Left cardiac atrium (tissue), 4 donors: ENCODE measurements at regions not wholly inside any gene's neighbourhood (a gene's known extent, or its start where the extent isn't known, plus 50 kb on each side); places are given as distances from the start of the nearest gene placed in this dataset.

Source experiments
- ATAC-seq, 2 donors: fragments of 200-7000 bp; cut with Tn5 transposase; one replicate each; pipeline ENCODE4 v1.9.1; 2020; ENCODE audit warnings: mild to moderate bottlenecking in 2 of 2, moderate library complexity in 2 of 2
- DNase-seq: peaks from one replicate; pipeline ENCODE4 v3.0.0-alpha.2; 2020
- intact Hi-C, 2 donors: fragments of 100-400 bp; cut with DNase I; formaldehyde crosslinking; loops; one replicate each; pipeline versions ENCODE4 v1.14.1 to v1.15.1; 2022 to 2023
- donor health status: DM: no; HTN: yes; CAD: no.
- donor health status: DM: no; HTN: yes; CAD: no; lungs with severe emphysema.
- donor health status: DM: yes; HTN: yes; CAD: no.
- donor health status: Dilated cardiomyopathy.

DNA sequence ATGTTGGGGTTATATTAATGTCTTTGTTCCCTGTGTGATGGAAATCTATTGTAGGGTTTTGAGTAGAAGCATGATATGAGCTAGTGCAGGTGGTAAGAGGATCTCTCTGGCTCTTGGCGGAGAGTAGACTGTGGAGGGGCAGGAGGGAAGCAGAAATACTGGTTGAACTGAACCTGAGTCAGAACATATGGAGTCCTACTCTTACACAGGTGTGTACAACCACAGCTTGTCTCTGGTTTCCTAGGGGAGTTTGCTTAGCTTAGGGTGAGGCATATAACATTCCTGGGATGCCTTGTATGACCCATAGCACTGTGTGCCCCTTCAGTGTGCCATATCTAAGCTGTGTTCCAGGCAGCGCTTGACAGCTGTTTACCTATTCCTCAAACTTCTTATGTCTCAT, 97.3 kb upstream of the GCFC2 start:
- ATAC-seq = no peak
- DNase-seq = no peak
- intact Hi-C loops = no loop called here

DNA sequence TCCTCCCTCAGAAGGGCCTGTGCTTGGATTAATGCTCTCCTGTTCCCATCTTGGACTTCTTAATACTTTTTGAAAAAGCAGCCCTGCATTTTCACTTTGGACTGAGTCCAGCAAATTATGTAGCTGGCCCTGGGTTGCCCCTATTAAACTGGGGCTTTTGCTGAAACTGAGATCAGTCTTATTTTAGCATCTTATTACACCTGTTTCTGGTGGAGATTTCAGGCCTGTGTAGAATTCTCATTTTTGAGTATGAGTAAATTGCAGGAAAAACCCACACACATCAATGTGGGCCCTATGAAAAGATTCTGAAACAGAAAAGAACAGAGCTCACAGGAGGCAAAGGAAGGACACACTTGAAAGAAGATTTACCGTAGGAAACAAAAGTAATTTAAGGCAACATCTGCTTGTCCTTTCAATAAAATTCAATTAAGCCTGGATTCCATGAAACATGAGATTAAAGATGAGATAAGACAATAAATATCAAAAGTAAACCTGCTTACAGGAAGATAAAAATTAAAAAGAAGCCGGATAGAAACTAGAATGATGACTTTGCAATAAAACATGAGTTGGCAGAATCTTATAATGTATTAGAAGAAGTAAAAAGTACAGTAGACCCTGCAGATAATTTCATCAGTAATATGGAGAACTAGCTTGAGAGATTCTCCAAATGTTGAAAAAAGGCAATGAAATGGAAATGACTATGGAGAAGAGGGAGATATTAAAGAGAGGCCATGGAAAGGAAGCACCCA, 90.7 kb upstream of the GCFC2 start:
- ATAC-seq (no peak), DNase-seq (no peak)
- intact Hi-C loops = no loop called here

DNA sequence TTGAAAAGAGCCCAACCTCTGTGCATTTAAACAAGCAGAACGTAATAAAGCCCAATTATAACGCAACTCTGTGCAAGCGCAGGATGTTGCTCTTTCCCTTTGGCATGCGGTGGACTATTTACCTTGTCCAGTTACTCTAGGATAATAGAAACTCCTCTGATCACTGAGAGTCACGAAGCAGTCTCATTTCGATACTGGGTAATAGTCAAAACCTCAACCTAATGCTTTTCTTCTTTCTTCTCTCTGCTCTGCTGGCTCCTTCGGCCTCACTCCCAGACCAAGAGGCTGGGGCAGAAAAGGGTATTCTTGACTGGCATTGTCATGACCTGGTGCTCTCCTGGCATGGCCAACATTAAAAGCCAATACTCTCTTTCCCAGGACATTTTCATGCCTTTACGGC, 89.7 kb upstream of the GCFC2 start:
- DNase-seq (no peak), ATAC-seq (no peak)
- intact Hi-C loops = no loop called here

DNA sequence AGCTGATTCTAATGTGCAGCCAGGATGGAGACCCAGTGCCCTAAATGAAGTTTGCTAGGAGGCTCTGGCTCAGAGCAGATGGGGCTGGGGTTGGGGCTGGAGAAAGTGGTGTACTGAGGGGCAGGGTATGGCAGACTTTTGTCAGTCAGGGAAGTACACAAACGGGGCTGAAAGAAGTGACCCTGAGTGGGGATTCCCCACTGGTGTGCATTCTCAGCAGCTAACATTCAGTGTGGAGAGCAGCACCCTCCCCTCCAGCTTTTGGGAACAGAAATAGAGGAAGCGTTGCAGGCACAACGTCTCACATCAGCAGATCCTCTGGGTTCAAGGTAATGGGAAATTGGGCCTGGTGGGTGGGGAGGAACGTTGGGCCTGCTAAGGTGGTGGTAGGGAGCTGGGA, 89.1 kb upstream of the GCFC2 start:
- DNase-seq = no peak
- intact Hi-C loops = no loop called here
- ATAC-seq = no peak

DNA sequence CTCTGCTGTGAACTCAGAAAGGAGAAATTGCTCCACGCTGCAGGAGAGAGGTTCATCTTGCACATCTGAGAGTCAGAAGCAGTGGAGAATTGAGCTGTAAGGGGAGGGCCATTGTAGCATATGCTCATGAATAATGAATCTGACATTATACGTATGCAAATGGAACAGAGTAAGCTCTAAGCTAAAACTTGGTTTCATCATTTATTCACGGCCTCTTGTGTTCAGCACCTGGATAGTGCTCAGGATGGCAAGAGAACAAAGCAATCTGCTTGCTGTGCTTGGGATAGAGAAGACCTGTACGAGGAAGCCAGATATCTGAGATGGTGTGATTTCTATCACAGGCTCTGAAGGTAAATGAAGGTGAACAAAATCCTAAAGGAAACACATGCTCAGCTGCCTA, 87.9 kb upstream of the GCFC2 start:
- ATAC-seq (no peak), DNase-seq (no peak)
- intact Hi-C loops = no loop called here

DNA sequence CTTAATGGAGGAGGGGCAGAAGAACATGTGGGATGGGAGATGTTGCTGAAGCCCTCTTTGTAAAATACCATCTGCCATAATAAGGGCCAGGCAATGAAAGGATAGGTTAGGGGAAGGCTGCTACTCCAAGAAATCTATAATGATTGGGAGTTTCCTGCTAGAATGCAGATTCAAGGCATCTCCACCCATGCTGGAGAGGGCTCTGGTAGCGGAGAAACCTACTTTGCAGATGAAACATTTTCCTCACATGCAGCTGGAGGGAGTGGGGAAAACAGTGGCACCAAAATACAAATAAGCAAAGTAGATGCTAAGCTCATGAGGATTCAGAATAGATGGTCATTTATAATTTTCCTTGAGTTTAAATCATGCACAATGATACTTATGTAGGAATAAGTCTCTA, 82.3 kb upstream of the GCFC2 start:
- ATAC-seq (no peak), DNase-seq (no peak)
- intact Hi-C loops = no loop called here

DNA sequence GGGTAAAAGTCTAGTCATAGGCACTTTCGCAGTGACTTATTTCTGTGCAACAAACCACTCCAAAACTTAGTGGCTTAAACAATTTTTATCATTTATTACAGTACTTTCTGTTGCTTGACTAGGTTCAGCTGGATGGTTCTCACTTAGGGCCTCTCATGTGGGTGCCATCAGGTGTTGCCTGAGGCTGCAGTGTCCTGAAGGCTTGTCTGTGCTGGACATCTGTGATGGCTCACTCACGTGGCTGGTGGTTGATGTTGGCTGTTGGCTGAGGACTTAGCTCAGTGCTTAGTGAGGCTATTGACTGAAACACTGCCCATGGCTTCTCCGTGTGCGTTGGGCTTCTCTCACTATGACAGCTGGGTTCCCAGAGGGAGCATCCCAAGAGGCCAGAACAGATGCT, 81.4 kb upstream of the GCFC2 start:
- intact Hi-C loops = no loop called here
- no peak for ATAC-seq
- no peak for DNase-seq

DNA sequence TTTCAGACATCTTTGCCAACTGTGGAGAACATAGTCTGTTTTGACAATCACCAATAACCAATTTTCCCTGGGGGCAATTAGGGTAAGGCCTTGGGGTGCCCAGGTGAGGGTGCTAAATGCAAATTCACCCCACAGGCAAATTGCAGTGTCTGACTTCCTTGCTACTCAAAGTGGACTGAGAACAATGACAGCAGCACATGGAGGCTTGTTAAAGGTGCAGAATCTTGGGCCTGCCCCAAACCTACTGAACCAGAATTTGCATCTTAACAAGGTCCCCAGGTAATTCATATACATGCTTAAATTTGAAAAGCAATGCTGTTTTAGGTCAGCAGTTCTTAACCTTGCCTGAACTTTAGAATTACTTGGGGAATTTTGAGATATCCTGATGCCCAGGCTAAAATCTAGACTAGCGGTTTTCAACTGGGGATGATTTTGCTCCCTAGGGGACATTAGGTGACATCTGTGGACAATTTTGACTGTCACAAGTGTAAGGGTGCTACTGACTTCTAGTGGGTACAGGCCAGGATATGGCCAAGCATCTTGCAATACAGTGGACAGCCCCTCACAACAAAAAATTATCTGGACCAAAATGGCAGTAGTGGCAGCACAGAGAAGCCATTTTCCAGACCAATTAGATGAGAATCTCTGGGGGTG, 80.2 kb upstream of the GCFC2 start:
- intact Hi-C loops = no loop called here
- DNase-seq (no peak), ATAC-seq (no peak)

DNA sequence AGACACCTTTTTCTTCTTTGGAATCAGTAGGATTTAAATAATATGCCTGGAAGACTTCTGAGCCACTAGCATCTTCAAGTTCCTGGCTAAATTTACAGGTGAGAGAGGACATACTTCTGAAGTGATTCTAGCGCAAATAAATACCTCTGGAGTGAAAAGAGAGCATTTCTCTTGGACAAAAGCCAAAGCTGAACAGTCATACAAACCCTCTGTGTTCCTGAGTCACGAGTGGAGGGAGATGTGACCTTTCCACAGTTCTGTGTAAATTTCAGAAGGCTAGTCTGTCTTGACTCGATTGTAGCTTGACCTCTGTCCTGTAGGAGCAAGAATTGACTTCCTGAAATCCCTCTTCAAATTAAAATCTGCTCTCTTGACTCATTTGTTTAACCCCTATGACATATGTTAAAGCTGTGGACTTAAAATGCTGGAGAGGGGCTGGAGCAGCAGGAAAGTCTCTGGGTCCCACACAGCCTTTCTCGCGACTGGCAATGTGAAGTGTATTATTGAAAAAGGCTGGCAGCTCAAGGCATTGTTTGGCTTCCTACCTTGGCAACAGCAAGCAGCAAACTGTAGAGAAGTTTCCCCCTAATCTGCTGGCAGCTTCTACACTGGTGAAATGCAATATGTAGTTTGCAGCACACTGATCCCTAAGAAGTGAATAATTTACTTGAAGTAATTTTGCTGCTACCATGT, 79.6 kb upstream of the GCFC2 start:
- DNase-seq (no peak), ATAC-seq (no peak)
- intact Hi-C loops = no loop called here

DNA sequence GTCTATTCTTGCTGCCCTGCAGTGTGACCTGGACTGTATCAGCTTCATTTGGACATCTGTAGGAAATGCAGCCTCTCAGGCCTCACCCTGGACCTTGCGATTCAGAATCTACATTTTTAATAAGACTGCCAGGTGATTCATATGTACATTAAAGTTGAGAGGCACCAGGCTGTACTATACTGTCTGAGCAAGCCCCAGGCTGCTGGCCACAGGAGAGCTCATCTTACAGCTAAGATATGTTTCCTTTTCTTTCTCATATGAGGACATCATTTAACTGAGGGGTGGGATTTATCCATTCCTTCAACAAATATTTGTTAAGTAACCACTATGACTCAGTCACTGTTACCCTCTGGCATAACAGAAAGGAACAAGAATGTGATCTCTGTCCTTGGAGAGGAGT, 78.2 kb upstream of the GCFC2 start:
- intact Hi-C loops = loop anchor here in 1 of 2 donors (5.0 kb wide), 1 partner anchor 813 kb away; no protein-coding TSS in a partner anchor
- ATAC-seq (no peak), DNase-seq (no peak)

DNA sequence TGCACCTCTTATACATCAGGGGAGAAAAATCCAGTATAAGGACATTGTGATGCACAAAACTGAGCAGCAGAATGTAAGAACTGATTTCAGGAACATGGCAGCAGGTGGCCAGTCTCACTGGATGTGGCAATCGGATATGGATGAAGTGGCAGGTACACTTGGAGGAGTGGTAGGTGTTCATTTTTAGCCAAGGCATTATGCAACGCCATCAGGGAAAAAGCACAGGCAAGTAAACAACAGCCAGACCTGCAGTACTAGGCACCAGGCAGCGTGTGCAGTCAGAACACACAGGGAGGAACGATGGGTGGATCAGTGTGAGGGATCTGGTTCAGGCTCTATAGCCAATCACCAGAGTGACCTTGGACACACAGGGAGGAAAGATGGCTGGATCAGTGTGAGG, 77.4 kb upstream of the GCFC2 start:
- no peak for DNase-seq
- ATAC-seq = no peak
- intact Hi-C loops = loop anchor here in 1 of 2 donors (5.0 kb wide), 1 partner anchor 814 kb away; no protein-coding TSS in a partner anchor

DNA sequence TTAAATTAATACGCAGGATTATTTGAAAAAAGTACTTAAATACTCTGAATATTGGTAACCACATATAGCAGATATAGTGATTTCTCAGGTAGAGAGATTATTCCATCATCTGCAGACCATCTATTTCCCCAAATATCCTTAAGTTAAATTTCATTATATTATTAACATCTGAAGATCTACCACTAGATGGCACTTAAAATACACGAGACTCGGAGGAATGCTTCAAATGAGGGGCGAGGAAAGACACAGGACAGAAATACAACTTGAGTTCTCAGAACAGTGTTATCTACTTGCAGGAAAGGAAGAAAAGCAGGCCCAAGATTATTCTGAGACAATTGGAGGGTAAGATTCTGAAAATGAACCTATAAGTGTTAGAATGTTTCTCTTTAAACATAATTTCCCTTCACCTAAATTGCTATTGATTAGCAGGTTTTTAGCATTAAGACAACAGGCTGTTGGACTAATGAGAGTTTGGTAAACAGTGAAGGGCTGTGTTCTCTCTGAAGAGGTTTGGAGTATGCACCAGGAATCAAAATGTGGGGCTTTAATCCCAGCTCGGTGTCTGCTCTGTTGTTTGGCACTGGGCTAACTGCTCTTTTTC, 76.9 kb upstream of the GCFC2 start:
- no peak for ATAC-seq
- intact Hi-C loops = loop anchor here in 1 of 2 donors (5.0 kb wide), 1 partner anchor 815 kb away; no protein-coding TSS in a partner anchor

DNA sequence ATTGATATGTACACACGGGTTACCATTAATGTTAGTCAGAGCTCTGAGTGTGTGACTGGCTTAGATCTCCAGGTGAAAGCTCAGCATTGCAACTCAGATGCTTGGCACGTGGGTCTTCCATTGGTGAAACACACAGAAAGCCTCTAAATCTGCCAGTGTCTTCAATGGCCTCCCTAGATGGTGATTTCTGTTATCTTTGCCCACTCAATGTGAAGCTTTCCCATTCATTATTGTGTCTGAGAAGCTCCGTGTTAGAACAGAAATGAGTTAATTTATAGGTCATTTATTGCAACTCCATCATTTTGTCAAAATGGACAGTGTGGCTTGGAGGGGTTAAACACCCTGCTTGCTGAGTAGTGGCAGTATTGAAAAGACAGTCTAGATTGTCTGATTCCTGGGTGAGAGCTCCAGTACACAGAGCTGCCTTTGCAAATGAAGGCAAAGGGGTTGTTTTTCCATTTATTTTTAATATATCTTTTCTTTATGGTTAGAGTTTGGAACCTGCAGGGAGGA, 64.7 kb upstream of the GCFC2 start:
- intact Hi-C loops = no loop called here
- ATAC-seq (no peak), DNase-seq (no peak)

More for the DNA sequence above, 76.9 kb upstream of the GCFC2 start:
- DNase-seq = no peak

DNA sequence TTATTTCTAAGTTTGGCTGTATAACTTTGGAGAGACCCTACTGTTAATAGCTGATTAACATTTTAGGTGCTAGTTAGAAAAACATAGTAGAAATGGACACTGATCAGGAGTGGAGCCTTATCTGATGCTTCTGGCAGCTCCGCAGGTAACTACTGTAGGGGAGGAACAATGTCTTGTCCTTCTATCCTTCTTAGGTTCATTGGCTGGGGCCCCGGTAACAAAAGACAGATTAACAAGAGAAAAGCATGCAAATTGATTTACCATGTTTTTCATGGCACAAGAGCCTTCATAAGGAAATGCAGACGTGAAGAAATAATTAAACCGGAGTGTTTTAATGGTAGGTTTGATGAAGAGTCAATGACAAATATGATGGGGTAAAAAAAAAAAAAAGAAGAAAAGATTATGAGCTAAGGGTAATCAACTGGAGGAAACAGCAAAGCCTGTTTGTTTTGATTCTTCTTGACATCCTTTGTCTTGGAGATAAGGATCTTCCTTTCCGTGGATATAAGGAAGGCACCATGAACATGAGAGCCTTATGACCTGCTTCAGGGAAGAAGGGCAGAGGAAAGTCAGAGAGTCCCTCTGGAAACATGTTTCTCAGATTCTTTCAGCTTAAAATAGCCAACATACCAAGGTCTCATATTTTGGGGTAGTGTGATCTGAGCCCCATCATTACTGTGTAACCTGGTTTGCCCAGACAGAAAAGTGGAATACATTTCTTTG, 62.4 kb upstream of the GCFC2 start:
- ATAC-seq = no peak
- intact Hi-C loops = no loop called here

DNA sequence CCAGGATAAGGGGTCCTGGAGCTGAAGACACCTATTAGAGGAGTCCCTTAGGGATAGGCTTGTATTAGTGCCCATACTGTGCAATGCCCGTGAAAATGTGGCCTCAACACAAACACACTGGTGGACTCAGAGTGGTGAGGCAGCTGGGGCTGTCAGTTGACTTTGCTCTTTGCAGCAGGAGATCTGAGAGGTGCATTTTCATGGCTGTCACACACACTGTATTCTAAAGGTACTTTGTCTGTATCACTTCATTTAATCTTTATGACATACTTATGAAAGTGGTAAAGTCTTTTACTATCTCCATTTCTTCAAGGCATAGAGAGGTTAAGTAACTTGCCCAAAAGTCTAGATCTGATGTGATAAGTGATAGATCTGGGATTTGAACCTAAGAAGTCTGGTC, 55.1 kb upstream of the GCFC2 start:
- DNase-seq = no peak
- no peak for ATAC-seq
- intact Hi-C loops = no loop called here

More for the DNA sequence above, 62.4 kb upstream of the GCFC2 start:
- DNase-seq = no peak

DNA sequence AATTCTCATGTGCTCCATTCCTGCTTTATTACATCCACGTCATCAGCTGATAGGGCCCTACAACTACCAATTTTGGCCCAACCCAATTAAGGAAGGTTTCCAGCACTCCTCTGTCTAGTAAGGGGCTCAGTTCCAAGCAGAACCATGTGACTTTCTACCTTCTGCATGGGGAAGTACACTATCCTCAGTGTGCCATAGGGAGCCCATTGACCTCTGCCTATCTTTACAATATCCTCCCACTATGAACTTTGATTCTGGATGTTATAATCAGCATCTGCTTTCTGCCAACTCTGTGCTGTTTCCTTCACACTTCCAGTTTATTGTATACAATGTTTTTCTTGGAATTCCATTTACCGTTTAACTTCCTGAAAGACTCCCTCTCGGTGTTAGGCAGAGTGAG, 53.9 kb upstream of the GCFC2 start:
- ATAC-seq (no peak), DNase-seq (no peak)
- intact Hi-C loops = no loop called here
